ENCODE measurements at regions not wholly inside any gene's neighbourhood (a gene's known extent, or its start where the extent isn't known, plus 50 kb on each side); places are given as distances from the start of the nearest gene placed in this dataset.

DNA sequence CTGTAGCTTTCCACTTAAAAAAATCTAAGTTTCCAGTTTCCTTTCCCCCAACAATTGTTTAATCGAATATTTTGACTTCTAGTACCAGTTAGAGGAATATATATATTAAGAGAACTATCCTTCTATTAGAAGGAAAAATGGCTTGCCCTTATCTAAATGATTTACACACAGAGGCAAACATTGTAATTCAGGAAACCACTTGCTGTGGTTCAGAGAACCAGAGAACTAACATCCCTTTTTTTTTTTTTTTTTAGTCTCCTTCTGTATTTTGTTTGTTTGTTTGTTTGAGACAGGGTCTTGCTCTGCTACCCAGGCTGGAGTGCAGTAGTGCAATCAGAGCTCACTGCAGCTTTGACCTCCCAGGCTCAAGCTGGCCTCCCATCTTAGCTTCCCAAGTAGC is 746.6 kb downstream of the VRK1 start:
- DNase-seq: no peak

- no peak for DNase-seq
Observed at GRCh38 chr14:97544571-97544970, 747.4 kb downstream of the VRK1 start.

- no peak for DNase-seq
Observed at GRCh38 chr14:97546491-97547230, 749.5 kb downstream of the VRK1 start.

DNA sequence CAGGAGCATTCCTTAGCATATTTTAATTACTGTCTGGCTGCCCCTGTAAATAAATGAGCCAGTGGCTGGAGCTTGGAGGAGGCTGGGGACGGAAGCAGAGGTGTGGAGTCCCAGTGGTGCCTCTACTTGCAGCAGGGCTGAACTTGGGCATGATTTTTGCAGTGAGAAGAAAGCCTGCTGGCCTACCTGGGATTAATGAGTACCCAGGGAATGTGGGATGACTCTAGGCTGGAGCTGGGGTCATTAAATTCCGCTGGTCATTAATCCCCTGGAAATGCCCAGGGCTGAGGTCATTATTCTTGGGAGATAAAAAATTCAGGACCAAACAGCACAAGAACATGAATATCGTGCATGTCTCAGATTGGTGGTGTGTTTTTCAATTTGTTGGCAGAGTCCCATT is 753.3 kb downstream of the VRK1 start:
- no peak for DNase-seq

GRCh38 chr14:97554597-97554996 is 757.4 kb downstream of the VRK1 start:
- DNase-seq: no peak

DNA sequence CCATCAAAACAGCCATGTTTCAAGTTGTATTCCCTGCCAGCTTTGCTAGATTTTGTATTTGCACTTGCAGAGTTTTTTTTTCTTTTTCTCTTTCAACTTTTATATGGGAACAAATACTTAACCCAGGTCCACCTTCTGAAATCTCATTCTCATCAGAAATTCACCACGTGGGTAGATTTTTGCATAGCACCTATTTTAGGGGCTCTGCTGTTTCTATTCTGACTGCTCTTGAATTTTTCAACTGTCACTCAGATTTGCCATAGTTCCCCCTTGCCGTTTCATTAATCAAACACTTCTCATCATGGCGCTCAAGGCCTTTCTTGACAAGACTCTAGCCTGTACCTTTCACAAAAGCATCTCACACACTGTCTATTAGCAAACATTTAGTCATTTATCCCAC is 767.2 kb downstream of the VRK1 start:
- DNase-seq: no peak

DNA sequence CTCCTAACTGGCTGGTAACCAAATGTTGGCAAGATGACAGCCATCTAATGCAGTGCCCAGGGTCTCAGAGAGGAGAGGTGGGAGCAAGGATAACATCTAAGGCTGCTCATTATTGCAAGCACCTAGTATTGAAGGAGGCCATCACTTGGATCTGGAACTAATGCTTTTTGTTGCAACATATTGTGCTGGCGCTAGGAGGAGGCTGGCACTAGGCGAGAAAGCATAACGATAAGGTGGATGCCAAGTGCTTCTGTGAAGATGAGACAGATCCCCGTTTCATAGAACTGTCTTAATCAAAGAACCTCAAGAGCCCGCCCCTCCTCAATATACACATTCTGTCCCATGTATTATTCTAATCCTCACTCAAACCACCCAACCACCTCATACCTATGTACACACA is 774.0 kb downstream of the VRK1 start:
- no peak for DNase-seq

- no peak for DNase-seq
Observed at GRCh38 chr14:97571866-97572555, 774.8 kb downstream of the VRK1 start.

GRCh38 chr14:97572583-97573458 is 775.6 kb downstream of the VRK1 start:
- no peak for DNase-seq

DNA sequence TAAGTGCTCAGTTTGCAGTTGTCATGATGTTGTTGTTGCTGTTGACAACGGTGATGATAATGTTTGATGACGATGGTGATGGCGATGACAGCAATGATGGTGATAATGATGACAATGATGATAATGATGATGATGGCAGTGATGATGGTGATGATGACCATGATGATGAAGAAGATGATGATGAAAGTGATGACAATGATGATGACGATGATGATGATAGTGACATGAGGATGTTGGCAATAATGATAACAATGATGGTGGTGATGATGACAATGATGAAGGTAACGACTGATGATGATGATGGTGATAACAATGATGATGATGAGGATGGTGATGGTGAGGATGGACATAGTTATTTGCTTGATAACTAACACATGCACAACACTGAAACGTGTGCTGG is 778.5 kb downstream of the VRK1 start:
- DNase-seq: no peak

DNA sequence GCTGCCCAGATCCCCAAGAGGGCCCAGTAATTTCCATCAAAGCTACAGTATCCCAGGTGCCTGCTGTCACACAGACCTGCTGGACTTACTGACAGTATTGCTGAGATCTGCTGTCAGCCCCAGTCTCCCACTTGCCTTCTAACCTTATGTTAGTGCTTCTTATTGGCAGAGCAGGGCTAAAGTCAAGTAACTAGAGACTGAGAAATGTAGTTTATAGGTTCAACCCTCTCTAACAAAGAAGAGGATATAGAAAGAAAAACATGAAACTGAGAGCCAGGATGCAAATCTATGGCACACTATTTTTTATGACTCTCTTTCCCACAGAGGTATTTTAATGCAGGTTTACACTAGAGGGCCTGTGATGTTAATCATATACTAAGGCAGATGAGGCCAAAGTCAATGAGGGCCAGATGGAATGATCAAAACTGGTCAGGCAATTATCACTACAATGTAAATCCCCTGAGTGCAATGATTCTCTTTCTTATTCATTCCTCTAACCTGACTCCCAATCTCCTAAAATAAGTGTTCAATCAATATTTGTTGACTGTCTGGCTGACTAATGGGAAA is 781.9 kb downstream of the VRK1 start:
- no peak for DNase-seq

GRCh38 chr14:97581016-97581415 is 783.8 kb downstream of the VRK1 start:
- DNase-seq: no peak

GRCh38 chr14:97582022-97582421 is 784.8 kb downstream of the VRK1 start:
- DNase-seq: no peak

GRCh38 chr14:97584528-97584927 is 787.3 kb downstream of the VRK1 start:
- no peak for DNase-seq

- DNase-seq: no peak
Observed at GRCh38 chr14:97592341-97592980, 795.3 kb downstream of the VRK1 start.

- no peak for DNase-seq
Observed at GRCh38 chr14:97594306-97594705, 797.1 kb downstream of the VRK1 start.

DNA sequence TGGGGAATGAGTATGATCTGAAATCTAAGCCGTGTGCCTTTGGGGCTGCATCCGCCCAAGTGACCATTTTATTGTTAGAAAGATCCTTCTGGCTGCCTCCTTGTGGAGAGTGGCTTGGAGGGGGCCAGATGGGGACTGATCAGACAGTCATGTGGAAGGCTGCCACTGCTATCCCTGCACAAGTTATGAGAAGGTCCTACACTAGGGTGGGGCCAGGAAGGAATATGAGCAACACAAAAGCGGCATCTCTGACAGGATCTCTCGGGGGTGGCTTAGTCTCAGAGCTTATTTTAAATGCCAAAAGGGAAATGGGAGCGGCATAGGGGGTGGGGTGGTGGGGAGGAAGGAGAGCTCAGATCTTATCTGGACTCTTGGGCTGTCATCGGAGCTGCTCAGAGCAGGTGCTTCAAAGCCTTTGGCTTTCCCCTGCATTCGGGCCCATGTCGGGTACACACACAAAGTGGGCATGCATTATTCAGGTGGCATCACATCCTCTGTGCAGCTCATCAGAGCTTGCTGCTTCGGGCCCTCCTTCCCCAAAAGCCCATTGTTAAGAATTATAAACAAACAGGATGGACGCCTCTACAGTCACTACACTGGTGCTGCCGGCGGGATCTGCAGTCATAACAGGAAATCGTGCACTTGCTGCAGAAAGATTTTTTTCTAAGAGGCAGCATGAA is 805.4 kb downstream of the VRK1 start:
- DNase-seq: peak; percentile 59 to 87 (median 81)

DNA sequence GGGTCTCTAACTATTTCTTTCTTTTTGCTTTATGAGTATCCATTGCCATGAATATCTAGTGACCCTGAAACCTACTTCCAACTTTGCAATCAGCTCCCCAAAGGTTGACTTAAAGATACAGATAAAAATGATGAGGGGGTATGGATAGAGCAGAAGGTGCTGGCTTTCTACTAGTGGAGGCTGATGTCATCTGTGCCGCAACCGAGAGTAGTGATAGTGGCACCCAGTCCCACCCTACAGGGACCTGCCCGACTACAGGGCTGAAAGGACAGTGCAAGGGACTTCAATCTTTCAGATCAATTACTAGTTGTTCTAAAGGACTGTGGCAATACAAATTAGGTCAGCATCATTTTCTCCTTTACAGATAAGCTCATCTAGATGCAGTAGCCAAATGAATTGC is 806.0 kb downstream of the VRK1 start:
- DNase-seq: peak in 5 of 6 experiments; percentile 10 to 75 (median 16)

- no peak for DNase-seq
Observed at GRCh38 chr14:97604731-97605130, 807.5 kb downstream of the VRK1 start.

DNA sequence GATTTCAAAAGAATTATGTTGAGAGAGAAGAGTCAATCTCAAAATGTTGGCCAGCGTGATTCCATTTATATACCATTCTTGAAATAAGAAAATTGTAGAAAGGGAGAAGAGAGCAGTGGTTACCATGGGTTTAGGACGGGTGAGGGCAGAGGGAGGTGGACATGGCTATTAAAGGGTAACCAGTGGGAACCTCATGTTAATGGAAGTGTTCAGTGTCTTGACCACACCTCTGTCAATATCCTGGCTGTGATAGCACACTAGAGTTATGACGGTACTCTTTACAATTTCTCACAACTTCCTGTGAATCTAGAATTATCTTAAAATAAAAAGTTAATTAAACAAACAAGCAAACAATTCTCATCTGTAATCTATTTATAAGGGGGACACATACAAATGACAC is 821.2 kb downstream of the VRK1 start:
- peak in 1 of 6 experiments; percentile 9 for DNase-seq

GRCh38 chr14:97618917-97619690 is 821.9 kb downstream of the VRK1 start:
- DNase-seq: no peak
